Naive thymus-derived CD8-positive, alpha-beta T cell (primary cell): ENCODE measurements at regions not wholly inside any gene's neighbourhood (a gene's known extent, or its start where the extent isn't known, plus 50 kb on each side); places are given as distances from the start of the nearest gene placed in this dataset.

Experiments
- ATAC-seq, 2 donors: fragments of 150-1000 bp; cut with Tn5 transposase in 1 of 2; sonication (Bioruptor Pico), chemical (Tn5 transposase) in 1 of 2; 1 replicate in 1 of 2; 2 replicates in 1 of 2; pipeline ENCODE4 v1.10.0; 2021; ENCODE audit warnings: mild to moderate bottlenecking in 2 of 2, moderate library complexity in 2 of 2
- POLR2A ChIA-PET: fragments of 350-600 bp; sonication (Branson Sonifier 250); formaldehyde crosslinking; loops from one replicate; lab custom pipeline; 2021; ENCODE audit warnings: antibody characterized with exemption; lab: Charles Lee
- DNase-seq, 10 donors: peaks; one replicate each; pipeline versions ENCODE4 v3.0.0 to v3.0.0-alpha.2; 2020 to 2022
- H3K27ac Mint-ChIP-seq, 10 donors: one replicate each; pipeline ENCODE4 v1.8.0; 2020 to 2022; ENCODE audit warnings: mild to moderate bottlenecking in 10 of 10, mixed read lengths in 10 of 10, moderate library complexity in 4 of 10, inconsistent platforms in 1 of 10
- H3K27me3 Mint-ChIP-seq, 5 donors: one replicate each; pipeline ENCODE4 v1.8.0; 2021 to 2022; ENCODE audit warnings: mixed read lengths in 5 of 5
- H3K36me3 Mint-ChIP-seq, 3 donors: one replicate each; pipeline ENCODE4 v1.8.0; 2020 to 2022; ENCODE audit warnings: mixed read lengths in 3 of 3, mild to moderate bottlenecking in 2 of 3, inconsistent platforms in 1 of 3
- H3K4me1 Mint-ChIP-seq, 4 donors: one replicate each; pipeline ENCODE4 v1.8.0; 2021 to 2022; ENCODE audit warnings: mixed read lengths in 4 of 4
- H3K4me3 Mint-ChIP-seq, 10 donors: one replicate each; pipeline ENCODE4 v1.8.0; 2020 to 2022; ENCODE audit warnings: mild to moderate bottlenecking in 10 of 10, mixed read lengths in 10 of 10, moderate library complexity in 6 of 10, inconsistent platforms in 1 of 10
- H3K9me3 Mint-ChIP-seq, 9 donors: one replicate each; pipeline ENCODE4 v1.8.0; 2020 to 2022; ENCODE audit warnings: mixed read lengths in 9 of 9, mild to moderate bottlenecking in 3 of 9, inconsistent platforms in 1 of 9, moderate library complexity in 1 of 9

DNA sequence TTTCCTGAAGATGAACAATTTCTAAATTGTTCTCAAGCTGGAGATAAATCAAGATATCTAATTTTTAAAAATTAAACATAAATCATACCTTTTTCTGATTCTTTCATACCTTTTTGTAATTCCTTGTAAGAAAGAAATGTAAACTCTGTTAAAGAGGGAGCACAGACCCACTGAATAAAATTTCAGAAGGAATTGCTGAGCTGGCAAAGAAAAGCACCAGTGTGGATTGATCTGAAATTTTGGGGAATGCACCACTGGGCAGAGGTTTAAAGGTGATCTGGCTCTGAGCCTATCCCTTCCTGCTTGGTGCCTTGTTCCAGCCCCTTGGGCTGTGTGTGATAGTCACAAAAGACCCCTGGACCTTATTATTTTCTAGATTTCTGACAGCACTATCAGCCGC lies 118.3 kb upstream of the THSD7B start:
- POLR2A ChIA-PET: no interaction called here

DNA sequence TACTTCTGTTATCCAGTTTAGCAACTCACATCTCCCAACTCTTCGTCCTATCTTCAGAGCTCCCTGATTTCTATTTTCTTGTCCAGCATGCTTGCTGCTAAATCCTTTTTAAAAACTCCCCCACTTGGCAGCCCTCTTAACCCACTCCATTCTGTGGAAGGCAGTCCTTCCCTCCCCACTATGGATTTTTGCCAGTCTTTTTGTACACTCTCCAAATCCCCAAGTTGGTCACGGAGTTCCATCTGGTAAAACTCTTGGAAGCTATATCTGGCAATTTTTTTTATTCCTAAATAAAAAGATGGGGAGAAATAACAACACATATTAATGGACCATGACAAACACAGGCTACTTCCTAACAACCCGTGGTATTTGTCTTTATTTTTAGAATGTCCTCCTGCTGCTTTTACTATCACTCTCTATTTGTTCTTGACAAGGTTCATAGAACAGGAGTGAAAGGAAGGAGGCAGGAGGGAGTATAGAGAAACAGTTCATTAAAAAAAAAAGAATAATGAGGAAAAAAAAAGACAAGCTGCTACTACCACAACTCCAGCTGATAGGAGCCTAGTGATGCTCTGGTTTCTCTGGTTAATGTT lies 120.0 kb upstream of the THSD7B start:
- POLR2A ChIA-PET: no interaction called here
- Mint-ChIP-seq H3K4me1 (no peaks in the 10 kb centered on the region), H3K4me3 (no peak overlapping the region), H3K36me3 (no peaks in the 10 kb centered on the region), H3K27ac (no peak overlapping the region), H3K27me3 (peaks cover 12 to 45% (median 15%) of the 10 kb centered on the region in 5 donors), H3K9me3 (no peaks in the 10 kb centered on the region)
- no peak for ATAC-seq
- DNase-seq: no peak

More for the DNA sequence above, 118.3 kb upstream of the THSD7B start:
- H3K4me3 Mint-ChIP-seq: no peak overlapping the region
- H3K4me1 Mint-ChIP-seq: no peaks in the 10 kb centered on the region
- DNase-seq: no peak
- peaks cover 11 to 34% (median 14%) of the 10 kb centered on the region in 5 donors for H3K27me3 Mint-ChIP-seq
- no peaks in the 10 kb centered on the region for H3K9me3 Mint-ChIP-seq
- ATAC-seq: no peak
- no peak overlapping the region for H3K27ac Mint-ChIP-seq
- no peaks in the 10 kb centered on the region for H3K36me3 Mint-ChIP-seq

DNA sequence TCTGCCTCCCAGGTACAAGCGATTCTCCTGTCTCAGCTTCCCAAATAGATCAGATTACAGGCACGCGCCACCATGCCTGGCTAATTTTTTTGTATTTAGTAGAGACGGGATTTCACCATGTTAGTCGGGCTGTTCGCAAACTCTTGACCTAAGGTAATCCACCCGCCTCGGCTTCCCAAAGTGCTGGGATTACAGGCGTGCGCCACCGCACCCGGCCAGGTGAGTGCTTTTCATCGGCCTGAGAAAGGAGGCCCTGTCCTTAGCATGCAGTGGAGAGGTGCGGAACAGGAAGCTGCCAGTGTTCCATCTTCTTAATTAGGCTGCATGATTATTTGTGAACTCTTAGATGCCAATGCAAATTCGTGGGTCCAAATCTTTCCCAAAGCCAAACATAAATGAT lies 125.7 kb upstream of the THSD7B start:
- no peak overlapping the region for H3K27ac Mint-ChIP-seq
- H3K27me3 Mint-ChIP-seq: peaks cover 2 to 12% (median 5%) of the 10 kb centered on the region in 5 donors
- POLR2A ChIA-PET: no interaction called here
- no peaks in the 10 kb centered on the region for H3K4me1 Mint-ChIP-seq
- no peaks in the 10 kb centered on the region for H3K36me3 Mint-ChIP-seq
- ATAC-seq (no peak), DNase-seq (no peak)
- peaks cover 0 to 7% (median 0%) of the 10 kb centered on the region in 9 donors for H3K9me3 Mint-ChIP-seq
- no peak overlapping the region for H3K4me3 Mint-ChIP-seq

DNA sequence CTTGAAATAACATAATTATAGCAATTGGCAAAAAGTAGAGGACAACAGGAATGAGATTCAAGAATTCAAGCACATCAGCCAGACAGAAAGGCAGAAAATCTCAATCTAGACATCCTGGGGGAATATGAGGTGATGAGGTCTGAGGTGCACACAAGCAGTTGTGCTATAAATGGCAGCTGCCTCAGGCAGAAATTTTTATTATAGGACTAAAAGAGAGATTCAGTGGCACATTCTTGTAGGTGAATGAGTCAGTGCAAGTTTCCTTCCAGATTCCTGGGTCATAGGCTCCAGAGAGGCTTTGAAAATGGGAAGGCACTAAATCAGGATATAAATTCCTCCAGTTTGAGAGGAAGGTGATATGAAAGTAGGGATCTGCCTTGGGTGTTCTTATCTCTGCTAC lies 127.2 kb upstream of the THSD7B start:
- Mint-ChIP-seq H3K4me1 (no peaks in the 10 kb centered on the region), H3K27me3 (peaks cover 0 to 15% (median 7%) of the 10 kb centered on the region in 5 donors), H3K9me3 (peaks cover 0 to 7% (median 0%) of the 10 kb centered on the region in 9 donors), H3K27ac (no peak overlapping the region), H3K4me3 (no peak overlapping the region), H3K36me3 (no peaks in the 10 kb centered on the region)
- POLR2A ChIA-PET: no interaction called here
- ATAC-seq (no peak), DNase-seq (no peak)

DNA sequence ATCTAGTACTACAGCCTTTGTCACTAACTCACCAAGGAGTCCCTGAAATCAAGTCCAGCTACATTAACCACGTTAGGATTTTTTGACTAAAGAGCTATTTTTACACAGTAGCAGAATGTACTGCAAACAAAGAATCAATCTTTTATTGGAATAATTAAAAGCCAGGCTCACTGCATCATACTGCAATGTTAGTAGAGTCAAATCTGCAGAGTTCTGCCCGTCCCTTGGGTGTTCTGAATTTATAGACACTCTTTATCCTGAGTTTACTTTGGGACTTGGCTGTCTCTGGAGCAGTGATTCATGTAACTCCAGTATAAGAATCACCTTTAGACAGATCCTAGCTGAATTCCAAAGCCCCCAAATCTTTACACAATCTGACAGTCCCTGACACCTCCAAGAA lies 127.9 kb upstream of the THSD7B start:
- no peaks in the 10 kb centered on the region for H3K36me3 Mint-ChIP-seq
- H3K27me3 Mint-ChIP-seq: peaks cover 0 to 11% (median 7%) of the 10 kb centered on the region in 5 donors
- POLR2A ChIA-PET: no interaction called here

DNA sequence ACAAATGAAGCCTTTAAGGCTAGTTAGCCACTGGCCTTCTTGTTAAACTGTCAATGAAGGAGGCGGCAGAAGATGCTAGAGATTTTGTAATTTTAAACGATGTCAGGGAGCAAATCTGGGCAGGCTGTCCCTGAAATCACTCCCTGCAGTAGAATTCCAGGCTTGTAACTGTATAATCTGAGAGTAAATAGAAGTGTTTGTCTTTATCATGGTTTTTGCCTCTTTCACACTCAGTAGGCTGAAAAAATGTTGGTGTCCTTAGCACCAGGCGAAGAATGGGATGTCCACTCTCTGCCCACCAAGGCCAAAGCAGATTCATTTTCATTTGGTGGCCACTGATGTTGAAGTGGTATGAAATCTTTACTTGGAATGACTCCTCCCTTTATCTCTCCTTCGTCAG lies 136.9 kb upstream of the THSD7B start:
- Mint-ChIP-seq H3K27me3 (peaks cover 0 to 7% (median 0%) of the 10 kb centered on the region in 5 donors), H3K27ac (no peak overlapping the region), H3K36me3 (no peaks in the 10 kb centered on the region), H3K9me3 (no peaks in the 10 kb centered on the region), H3K4me1 (no peaks in the 10 kb centered on the region), H3K4me3 (no peak overlapping the region)
- ATAC-seq: no peak
- POLR2A ChIA-PET: no interaction called here
- DNase-seq: no peak

More for the DNA sequence above, 127.9 kb upstream of the THSD7B start:
- H3K4me3 Mint-ChIP-seq: no peak overlapping the region
- H3K9me3 Mint-ChIP-seq: peaks cover 0 to 7% (median 0%) of the 10 kb centered on the region in 9 donors
- H3K27ac Mint-ChIP-seq: no peak overlapping the region
- DNase-seq: no peak
- no peak for ATAC-seq
- H3K4me1 Mint-ChIP-seq: no peaks in the 10 kb centered on the region

DNA sequence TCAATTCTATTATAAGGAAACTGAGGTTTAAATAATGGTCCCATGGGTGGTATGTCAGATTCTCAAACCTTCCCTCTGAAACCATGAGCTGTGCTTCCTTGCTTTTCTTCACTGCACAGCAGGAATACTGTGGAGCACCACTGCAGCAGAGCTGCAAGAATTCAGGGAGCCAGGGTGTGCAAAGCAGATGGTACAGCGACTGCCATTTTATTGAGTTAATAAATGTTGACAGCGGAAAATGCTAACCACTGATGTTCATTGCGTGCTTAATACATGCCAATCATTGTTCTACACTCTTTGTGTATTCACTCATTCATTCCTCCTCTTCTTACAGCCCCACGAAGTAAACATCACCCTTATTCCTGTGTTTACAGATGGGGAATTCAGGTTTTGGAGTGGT lies 152.2 kb upstream of the THSD7B start:
- Mint-ChIP-seq H3K36me3 (peaks cover 0 to 4% (median 0%) of the 10 kb centered on the region in 3 donors), H3K4me1 (no peaks in the 10 kb centered on the region), H3K9me3 (peaks cover 0 to 9% (median 1%) of the 10 kb centered on the region in 9 donors), H3K27me3 (peaks cover 0 to 8% (median 4%) of the 10 kb centered on the region in 5 donors), H3K27ac (no peak overlapping the region), H3K4me3 (no peak overlapping the region)
- ATAC-seq: no peak
- POLR2A ChIA-PET: no interaction called here
- DNase-seq: no peak

GRCh38 chr2:136612079-136612478 lies 153.3 kb upstream of the THSD7B start:
- Mint-ChIP-seq H3K27ac (no peak overlapping the region), H3K4me3 (no peak overlapping the region), H3K27me3 (peaks cover 0 to 15% (median 7%) of the 10 kb centered on the region in 5 donors), H3K4me1 (no peaks in the 10 kb centered on the region), H3K9me3 (peaks cover 0 to 9% (median 2%) of the 10 kb centered on the region in 9 donors), H3K36me3 (peaks cover 0 to 9% (median 0%) of the 10 kb centered on the region in 3 donors)
- DNase-seq (no peak), ATAC-seq (no peak)
- POLR2A ChIA-PET: no interaction called here

GRCh38 chr2:136611451-136611850 lies 153.9 kb upstream of the THSD7B start:
- ATAC-seq: no peak
- H3K36me3 Mint-ChIP-seq: peaks cover 0 to 9% (median 0%) of the 10 kb centered on the region in 3 donors

GRCh38 chr2:136582628-136583205 lies 182.6 kb upstream of the THSD7B start:
- POLR2A ChIA-PET: no interaction called here
- no peak overlapping the region for H3K4me3 Mint-ChIP-seq
- H3K36me3 Mint-ChIP-seq: no peaks in the 10 kb centered on the region
- H3K9me3 Mint-ChIP-seq: peaks cover 0 to 5% (median 2%) of the 10 kb centered on the region in 9 donors
- ATAC-seq (no peak), DNase-seq (peak in 2 of 10 donors; percentile 2 to 4)
- H3K27ac Mint-ChIP-seq: no peak overlapping the region
- peaks cover 0 to 23% (median 5%) of the 10 kb centered on the region in 5 donors for H3K27me3 Mint-ChIP-seq
- no peaks in the 10 kb centered on the region for H3K4me1 Mint-ChIP-seq

More at GRCh38 chr2:136611451-136611850, 153.9 kb upstream of the THSD7B start:
- H3K27me3 Mint-ChIP-seq: peaks cover 0 to 20% (median 7%) of the 10 kb centered on the region in 5 donors
- peaks cover 0 to 7% (median 2%) of the 10 kb centered on the region in 9 donors for H3K9me3 Mint-ChIP-seq
- POLR2A ChIA-PET: interaction anchor here (0.5 kb wide), 1 partner anchor 1190 kb away, joined by 4 read pairs; no protein-coding TSS in a partner anchor
- no peak overlapping the region for H3K4me3 Mint-ChIP-seq
- H3K27ac Mint-ChIP-seq: no peak overlapping the region
- no peak for DNase-seq
- H3K4me1 Mint-ChIP-seq: no peaks in the 10 kb centered on the region

GRCh38 chr2:136572335-136572734 lies 193.0 kb upstream of the THSD7B start:
- Mint-ChIP-seq H3K27ac (no peak overlapping the region), H3K27me3 (peaks cover 3 to 12% (median 8%) of the 10 kb centered on the region in 5 donors), H3K36me3 (no peaks in the 10 kb centered on the region), H3K9me3 (no peaks in the 10 kb centered on the region), H3K4me1 (no peaks in the 10 kb centered on the region), H3K4me3 (no peak overlapping the region)
- POLR2A ChIA-PET: no interaction called here
- ATAC-seq (no peak), DNase-seq (no peak)

DNA sequence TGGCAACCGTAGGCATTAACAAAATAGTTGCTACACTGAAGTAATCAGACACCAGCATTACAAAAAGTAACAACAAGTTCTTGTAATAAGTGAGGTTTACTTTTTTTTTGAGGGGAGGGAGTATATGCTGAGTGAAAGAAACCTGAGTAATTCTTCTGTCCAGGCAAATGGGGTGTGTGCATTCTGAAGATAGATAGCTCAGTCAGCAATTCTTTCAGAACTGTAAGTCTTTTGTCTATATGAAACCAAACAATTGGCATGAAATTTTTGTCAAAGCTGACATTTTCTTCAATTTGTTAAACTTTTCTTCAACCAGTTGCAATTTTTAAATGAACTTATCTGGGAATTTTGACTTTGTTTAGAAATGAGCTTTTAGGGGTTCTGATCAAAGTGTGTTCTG lies 208.1 kb upstream of the THSD7B start:
- no peak for DNase-seq
- no peak for ATAC-seq
- POLR2A ChIA-PET: no interaction called here
- Mint-ChIP-seq H3K27ac (no peak overlapping the region), H3K4me3 (no peak overlapping the region), H3K9me3 (peaks cover 0 to 3% (median 0%) of the 10 kb centered on the region in 9 donors), H3K36me3 (no peaks in the 10 kb centered on the region), H3K4me1 (no peaks in the 10 kb centered on the region), H3K27me3 (peaks cover 15 to 35% (median 26%) of the 10 kb centered on the region in 5 donors)

GRCh38 chr2:136550181-136550580 lies 215.2 kb upstream of the THSD7B start:
- no peaks in the 10 kb centered on the region for H3K4me1 Mint-ChIP-seq
- peaks cover 11 to 19% (median 15%) of the 10 kb centered on the region in 5 donors for H3K27me3 Mint-ChIP-seq
- H3K4me3 Mint-ChIP-seq: no peak overlapping the region
- peaks cover 0 to 3% (median 0%) of the 10 kb centered on the region in 9 donors for H3K9me3 Mint-ChIP-seq
- ATAC-seq: no peak
- no peak overlapping the region for H3K27ac Mint-ChIP-seq
- POLR2A ChIA-PET: no interaction called here
- no peaks in the 10 kb centered on the region for H3K36me3 Mint-ChIP-seq
- no peak for DNase-seq
